T1000 (cell line): ENCODE measurements at regions not wholly inside any gene's neighbourhood (a gene's known extent, or its start where the extent isn't known, plus 50 kb on each side); places are given as distances from the start of the nearest gene placed in this dataset.
"Not testable (repeated sequence)": the region's sequence is repeated elsewhere in the genome, so short reads cannot be mapped to it uniquely, and the experiment has no call there.

Source experiments
- DNase-seq: peaks from one replicate; lab custom pipeline; 2025; ENCODE audit warnings: mixed read lengths; lab: John Stamatoyannopoulos, UW

DNA sequence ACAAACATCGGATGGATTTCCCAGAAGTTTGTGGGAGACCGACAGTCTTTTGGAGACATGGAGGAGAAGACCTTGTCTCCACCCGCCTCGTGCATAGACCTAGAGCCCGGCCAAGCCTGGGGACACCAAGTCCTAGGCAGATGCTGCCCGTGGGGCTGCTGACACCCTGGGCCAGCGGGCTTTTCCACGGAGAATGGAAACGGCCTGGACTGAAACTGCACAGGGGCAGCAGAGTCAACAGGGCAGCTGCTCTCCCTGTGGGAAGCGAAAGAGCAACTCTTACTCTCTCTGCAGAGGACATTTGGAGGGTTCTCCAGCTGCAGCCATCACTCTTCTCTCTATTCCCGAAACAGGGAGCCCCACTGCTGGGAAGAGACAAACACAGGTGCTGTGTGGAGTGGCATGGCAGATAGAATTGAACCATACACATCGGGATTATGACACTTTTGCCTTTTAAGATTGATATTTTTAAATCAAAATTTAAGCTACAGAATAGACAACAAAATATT, 401.2 kb downstream of the THBS2 start:
- DNase-seq = no peak

DNA sequence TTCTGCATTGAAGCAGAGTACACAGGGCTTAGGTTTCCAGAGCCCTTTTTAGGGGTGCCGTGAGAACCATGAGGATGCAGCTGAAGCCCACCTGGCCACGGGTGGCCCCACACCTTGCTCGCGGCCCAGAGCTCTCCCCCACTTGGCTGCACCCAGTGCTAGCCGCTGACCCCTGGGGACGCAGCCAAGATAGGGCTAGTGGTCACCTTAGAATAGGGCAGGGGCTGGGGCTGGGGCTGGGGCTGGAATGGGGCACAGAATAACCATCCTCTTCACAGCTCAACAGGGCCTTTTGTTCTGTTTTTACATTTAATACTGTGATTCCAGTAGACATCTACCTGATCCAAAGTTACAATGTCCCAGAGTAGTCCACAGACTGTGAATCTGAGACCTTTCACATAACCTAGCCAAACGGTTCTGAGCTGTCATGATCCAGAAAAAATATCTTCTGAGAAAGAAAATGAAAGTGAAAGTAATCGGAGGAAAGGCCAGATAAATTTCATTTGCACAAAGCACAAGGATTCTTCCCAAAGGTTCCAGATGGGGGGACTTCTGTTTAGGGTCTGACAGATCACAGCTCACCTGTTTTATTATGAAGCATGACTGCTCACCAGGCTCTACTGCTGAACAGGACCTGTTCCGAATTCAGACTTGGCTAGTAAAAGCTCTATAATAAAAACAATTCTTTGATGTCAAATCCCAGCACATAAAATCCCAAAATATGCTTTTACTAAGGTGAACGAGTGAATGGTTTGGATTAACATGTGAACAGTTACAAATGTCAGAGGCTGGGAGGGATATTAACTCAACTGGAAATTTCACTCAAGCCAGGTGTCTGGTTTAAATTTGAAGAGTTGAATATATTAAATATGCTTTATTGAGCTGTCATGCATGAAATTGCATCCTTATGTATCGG, 401.9 kb downstream of the THBS2 start:
- DNase-seq = no peak

DNA sequence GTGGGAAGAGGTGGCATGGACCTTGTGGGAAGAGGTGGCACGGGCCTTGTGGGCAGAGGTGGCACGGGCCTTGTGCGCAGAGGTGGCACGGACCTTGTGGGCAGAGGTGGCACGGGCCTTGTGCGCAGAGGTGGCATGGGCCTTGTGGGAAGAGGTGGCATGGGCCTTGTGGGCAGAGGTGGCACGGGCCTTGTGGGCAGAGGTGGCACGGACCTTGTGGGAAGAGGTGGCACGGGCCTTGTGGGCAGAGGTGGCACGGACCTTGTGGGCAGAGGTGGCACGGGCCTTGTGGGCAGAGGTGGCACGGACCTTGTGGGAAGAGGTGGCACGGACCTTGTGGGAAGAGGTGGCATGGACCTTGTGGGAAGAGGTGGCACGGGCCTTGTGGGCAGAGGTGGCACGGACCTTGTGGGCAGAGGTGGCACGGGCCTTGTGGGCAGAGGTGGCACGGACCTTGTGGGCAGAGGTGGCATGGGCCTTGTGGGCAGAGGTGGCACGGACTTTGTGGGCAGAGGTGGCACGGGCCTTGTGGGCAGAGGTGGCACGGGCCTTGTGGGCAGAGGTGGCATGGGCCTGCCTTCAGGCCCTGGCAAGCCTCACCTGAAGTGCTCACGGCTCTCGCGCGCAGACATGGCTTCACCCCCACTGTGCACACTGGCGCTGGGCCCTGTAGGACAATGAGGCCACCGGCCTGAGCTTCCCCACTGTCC, 403.5 kb downstream of the THBS2 start:
- not testable (repeated sequence) for DNase-seq

DNA sequence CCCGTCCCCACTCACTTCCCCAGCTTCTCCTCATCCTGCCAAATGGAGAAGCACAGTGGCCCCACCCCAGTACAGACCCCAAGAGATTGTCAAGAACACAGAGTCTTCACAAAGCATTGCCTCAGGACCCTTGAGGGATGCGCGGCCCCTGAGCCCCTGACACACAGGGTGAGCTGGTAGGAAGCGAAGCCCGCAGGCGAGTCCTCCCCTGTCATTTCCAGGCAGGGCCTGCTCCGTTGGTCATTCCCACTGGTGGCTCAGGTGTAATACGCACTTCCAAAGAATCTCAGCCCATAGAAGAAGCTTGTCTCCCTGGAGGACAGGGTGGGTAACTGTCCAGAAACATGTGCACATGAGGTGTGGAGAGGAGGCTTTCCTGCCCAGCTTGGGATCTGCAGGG, 404.2 kb downstream of the THBS2 start:
- DNase-seq = no peak

DNA sequence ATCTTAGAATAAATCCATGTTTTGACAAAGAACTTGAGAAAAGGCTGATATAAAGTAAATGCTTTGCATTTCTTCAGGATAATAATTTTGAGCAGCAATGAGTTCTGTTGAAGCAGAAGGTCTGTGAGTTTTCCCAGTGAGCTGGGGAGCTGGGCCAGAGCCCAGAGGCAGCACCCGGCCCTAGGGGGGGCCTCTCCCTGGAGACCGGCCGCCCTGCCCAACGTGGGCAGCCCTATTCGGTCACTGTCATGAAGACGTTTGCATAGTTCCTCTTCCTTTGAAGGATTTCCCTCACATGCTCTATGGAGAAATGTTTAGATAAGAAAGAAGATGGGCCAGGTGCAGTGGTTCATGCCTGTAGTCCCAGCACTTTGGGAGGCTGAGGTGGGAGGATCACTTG, 404.8 kb downstream of the THBS2 start:
- no peak for DNase-seq

DNA sequence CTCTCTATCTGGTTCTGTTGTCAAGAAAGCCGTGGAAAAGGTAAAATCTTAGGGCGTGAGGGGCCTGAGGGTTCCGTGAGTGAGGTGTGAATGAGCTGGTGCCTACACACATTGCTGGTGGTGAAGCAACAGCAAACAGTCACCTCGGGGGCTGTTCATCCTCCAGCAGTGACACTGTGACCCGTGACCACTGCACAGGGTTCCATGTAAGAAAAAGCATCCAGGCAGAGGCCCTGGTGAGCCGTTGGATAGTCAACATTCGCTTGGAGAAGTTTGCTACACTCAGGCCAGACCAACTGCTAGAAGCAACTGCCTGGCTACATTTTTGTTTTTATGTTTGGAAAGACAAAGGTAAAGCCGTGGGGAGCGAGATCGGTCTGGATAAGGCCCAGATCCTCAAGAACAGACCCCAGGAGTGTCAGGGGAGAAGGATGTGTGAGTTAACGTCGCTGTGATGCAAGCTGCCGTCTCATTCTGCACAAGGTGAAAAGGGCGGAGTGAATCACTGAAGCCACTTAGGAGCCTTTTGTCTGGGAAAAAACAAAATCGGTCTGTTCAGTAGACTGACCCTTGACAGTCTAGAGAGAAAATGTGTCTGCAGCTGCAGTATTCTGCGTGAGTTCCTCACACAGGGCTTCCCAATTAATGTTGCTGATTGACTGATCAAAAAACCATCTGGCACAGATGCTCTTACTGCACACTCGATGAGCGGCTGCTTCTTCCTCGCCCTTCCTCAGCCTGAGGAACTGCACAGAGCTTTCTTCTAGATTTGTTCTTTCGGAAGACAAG, 404.0 kb downstream of the SMOC2 start:
- DNase-seq = no peak

DNA sequence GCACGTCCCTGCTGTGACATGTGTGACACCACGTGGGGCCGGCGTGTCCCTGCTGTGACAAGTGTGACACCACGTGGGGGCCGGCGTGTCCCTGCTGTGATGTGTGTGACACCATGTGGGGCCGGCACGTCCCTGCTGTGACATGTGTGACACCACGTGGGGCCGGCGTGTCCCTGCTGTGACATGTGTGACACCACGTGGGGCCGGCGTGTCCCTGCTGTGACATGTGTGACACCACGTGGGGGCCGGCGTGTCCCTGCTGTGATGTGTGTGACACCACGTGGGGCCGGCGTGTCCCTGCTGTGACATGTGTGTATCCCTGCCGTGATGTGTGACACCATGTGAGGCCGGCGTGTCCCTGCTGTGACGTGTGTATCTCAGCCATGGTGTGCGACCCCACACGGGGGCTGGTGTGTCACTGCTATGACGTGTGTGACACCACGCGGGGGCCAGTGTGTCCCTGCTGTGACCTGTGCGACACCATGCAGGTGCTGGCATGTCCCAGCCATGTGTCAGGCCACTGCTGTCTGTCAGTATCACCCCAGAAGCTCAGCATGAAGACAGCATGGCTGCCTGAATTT, 401.7 kb downstream of the SMOC2 start:
- DNase-seq = not testable (repeated sequence)

DNA sequence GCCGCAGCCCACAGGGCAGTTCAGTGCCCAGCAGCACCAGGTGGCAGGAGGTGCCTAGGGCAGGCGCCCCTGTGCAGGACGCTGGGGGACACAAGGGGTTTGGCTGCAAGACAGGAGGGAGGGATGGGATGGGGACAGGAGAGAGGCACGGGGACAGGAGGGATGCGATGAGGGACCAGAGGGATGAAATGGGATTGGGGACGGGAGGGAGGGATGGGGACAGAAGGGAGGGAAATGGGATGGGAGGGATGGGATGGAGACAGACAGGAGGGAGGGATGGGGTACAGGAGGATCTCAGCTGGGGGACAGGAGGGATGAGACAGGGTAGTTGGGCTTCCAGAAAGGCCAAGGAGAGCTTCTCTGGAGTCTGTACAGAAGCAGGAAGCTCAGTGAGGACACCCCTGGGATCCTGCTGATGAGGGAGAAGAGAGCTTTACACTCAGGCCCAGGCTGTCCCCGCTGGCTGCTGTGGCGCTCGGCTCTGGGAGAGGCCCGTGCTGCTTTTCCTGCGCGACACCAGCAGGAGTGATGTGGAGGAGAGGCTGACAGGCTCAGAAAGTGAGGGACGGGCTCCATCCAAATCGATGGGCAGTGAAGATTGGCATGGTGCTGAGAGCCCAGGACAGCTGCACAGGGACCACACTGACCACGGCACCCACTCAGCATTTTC, 400.8 kb downstream of the SMOC2 start:
- no peak for DNase-seq

DNA sequence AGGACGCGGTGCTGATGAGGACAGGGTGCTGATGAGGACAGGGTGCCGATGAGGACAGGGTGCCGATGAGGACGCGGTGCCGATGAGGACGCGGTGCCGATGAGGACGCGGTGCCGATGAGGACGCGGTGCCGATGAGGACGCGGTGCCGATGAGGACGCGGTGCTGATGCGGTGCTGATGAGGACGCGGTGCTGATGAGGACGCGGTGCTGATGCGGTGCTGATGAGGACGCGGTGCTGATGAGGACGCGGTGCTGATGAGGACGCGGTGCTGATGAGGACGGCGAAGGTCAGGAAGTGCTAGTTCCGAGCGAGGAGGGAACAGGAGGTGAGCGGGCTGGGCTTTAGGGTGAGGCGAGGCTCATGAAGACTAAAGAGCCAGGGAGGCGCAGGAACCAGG, 399.9 kb downstream of the SMOC2 start:
- DNase-seq = not testable (repeated sequence)

DNA sequence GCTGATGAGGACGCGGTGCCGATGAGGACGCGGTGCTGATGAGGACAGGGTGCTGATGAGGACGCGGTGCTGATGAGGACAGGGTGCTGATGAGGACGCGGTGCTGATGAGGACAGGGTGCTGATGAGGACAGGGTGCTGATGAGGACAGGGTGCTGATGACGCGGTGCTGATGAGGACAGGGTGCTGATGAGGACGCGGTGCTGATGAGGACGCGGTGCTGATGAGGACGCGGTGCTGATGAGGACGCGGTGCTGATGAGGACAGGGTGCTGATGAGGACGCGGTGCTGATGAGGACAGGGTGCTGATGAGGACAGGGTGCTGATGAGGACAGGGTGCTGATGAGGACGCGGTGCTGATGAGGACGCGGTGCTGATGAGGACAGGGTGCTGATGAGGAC, 399.3 kb downstream of the SMOC2 start:
- DNase-seq = not testable (repeated sequence)

DNA sequence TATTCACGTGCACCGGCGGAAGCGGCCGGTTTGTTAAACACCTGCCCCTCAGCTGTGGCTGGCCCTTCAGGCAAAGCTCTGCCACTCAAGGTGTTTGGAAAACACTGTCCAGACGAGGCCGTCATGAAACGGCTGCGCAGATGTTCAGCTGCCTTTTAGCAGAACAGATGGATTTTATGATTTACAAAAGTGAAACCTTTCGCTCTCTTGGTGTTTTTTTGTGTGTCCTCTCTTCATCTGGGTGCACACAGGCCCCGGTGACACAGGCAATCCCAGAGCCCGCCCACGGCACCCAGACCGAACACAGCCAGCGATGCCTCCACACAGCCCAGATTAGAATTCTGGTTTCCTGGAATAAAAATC, 397.0 kb downstream of the SMOC2 start:
- DNase-seq = no peak

DNA sequence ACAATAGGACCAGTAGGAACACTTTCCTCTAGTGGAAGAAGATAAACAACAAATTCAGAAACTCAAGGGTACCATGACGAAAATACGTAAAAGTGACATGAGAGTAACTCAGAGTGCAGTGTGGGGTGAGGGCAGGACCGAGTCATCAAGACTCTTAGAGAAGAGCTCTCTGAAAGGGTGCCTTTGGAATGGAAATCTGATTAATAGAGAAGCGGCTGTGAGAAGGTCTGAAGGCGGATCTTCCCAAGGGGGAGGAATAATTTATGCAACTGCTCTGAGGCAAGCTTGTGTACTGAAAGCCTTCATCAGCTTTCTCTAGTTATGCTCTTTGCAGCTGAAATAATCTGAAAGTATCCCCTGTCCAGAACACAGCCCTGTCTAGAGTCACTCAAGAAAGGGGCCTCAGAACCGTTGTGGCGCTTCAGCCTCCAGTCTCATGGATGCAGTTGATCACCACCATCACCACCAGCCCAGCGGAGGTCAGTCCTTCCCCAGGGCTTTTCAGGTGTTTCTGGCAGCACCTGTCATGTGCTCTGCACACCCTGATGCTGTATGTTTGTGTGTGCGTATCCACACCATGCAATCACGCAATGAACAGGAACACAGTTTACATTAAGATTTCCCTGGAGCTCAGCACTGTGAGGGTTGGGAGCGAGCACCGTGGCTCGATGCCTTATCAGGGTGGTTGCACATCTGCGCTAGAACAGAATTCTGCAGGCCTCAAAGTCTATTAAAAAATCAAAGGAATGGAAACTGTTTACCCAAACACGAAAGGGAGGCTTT, 396.5 kb downstream of the SMOC2 start:
- no peak for DNase-seq

DNA sequence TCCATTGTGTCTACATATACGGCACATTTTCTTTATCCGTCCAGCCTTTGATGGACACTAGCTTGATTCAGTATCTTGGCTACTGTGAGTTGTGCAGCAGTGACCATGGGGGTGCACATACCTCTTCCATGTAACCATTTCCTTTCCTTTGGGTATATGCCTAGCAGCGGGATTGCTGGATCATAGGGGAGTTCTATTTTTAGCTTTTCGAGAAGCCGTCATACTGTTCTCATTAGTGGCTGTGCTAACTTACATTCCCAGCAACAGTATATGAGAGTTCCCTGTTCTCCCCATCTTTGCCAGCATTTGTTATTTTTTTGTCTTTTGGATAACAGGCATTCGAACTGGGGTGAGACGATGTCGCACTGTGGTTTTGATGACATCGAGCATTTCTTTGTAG, 395.0 kb downstream of the SMOC2 start:
- no peak for DNase-seq

DNA sequence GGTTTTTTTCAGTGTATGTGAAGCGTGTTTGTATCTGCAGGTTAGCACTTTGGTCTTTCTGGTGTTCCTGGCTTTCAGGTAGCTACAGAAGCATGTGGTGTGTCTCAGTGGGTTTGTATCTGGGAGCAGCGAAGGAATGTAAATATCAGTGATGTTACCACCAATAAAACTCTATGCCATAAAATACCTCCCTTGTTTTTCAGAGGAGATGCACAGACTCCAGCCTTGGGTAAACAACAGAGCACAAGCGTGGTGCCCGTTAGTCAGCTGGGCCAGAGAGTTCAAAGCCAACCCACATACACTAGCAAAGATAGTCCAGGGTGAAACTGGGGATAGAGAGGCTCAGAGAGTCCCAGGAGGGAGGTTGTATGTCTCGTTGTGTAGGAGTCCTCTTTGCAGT, 393.8 kb downstream of the SMOC2 start:
- DNase-seq = no peak

DNA sequence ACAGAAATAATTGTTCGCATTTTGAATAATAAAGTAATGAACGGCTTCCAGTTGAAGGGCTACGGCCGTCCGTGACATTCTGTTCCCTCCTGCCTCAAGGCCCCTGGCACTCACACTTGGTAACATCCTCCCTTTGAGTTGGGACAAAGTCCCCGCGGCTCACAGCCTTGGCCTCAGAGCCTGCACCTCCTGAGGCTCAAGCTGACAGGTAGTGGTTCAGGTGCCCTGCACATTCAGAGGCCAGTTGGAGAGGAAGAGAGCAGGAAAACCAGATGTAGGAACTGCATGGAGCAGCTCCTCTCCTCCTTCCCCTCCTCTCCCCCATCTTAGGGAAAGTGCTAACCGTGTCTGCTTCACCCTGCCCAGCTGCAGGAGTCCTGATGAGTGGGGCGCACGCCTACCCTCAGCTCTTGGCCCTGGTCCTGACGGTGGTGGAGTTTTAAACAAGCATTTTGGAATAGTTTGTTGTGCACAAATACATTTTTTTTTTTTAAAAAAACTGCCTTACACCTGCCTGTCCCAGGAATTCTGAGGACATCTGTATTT, 393.1 kb downstream of the SMOC2 start:
- DNase-seq = no peak

DNA sequence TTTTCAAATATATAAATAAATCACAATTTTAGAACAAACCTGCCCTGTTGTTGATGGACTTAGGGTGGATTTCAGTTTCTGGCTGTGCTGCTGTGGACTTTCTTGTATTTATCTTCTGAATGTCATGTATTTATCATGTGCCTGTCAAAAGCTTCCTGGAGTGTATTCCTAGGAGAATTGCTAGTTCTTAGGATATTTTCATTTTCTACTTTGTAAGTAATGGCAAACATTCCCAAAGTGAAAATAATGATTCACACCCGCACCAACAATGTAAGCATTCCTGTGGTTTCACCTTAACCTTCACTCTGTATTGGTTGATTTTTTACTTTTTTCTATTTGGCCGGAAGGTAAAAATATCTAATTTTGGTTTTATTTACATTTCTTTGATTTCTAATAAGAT, 387.8 kb downstream of the SMOC2 start:
- DNase-seq = no peak

DNA sequence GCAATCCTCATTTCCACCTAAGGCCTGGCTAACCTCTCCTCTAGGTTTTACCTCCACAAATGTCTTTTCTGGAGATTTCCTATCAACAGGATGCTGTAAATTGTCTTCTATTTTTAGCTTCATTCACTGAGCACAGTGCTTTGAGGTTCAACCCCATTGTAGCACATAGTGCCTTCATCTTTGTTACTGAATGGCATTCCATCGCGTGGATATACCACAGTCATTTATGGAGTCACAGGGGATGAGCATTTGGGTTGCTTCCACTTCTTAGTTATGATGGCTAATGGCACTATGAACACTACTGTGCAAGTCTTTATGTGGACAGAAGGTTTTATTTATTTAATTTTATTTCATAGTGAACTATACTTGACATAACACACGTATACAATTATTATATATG, 387.1 kb downstream of the SMOC2 start:
- DNase-seq = no peak

DNA sequence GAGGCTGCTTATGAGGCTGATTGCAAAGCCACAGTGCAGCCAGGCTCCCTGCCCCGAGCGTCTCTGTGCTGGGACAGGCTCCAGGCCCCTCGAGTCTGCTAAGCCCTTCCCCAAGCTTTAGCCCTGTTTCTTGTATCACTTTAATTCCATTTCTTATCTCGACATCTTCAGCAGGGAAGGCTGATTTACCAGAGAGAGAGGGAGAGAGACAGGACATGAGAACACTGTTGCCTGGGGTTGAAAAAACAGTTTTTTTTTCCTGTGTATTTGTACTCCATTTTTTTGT, 386.5 kb downstream of the SMOC2 start:
- DNase-seq = no peak

DNA sequence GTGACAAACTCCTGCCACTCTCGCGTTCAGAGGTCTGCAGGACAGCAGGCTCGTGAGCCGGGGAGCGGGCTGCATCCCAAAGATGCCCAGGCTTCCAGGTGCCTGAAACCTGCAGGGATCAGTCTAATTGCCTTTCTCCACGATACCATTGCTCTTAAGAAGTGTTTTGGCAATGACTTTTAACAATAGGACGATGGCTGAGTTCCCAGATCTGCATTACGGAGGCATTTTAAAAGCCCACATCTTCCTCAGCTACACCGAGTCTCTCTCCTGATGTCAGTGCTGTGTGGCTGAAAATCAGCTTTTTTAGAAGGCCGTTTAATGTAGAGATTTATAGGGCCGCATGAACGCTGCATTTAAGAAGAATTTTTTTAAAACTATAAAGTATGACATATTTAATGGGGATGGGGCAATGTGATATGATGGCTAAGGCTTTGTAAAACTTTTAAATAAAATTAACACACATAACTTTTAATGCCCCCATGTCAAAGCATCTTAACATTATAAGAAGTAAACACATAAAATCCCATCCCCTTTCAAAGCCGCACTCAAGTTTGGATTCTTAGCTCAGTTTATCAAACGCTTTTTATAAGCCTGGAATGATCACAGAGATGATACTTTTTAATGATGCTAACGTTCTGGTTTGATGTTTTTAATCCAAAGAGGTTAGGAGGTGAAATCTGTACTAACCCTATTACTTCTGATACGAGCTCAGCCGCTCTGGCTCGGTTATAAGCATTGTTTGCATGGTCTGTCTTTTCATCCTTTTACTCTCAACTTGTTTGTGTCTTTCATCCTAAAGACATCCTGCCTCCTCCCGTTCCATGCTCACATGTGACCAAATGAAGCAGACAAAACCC, 386.0 kb downstream of the SMOC2 start:
- no peak for DNase-seq

DNA sequence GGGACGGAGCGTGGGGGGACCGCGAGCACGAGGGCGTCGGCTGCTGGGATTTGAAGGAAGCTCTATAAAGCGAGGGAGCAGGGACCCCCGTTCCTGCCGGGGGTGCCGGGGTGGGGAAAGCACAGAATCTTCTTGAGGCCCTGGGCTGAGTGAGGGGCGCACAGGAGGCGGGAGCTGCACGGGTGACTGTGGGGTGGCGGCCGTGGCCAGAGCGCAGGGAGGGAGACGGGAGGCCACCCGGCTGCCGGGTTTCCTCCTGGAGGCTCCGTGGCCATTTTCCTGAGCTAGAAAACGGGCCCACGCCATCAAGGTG, 385.1 kb downstream of the SMOC2 start:
- no peak for DNase-seq
